Stimulated activated naive CD8-positive, alpha-beta T cell treated with anti-CD3 and anti-CD28 coated beads, Interleukin-15, amount 100 ng/mL, for 72 hours (primary cell): ENCODE measurements at regions not wholly inside any gene's neighbourhood (a gene's known extent, or its start where the extent isn't known, plus 50 kb on each side); places are given as distances from the start of the nearest gene placed in this dataset.

ENCODE experiments used
- ATAC-seq: fragments of 150-1000 bp; cut with Tn5 transposase; 2 replicates; pipeline ENCODE4 v1.10.0; 2021; ENCODE audit warnings: mild to moderate bottlenecking, moderate library complexity
- DNase-seq, 2 donors: peaks; one replicate each; pipeline ENCODE4 v3.0.0; 2021 to 2022
- H3K27ac Mint-ChIP-seq, 2 donors: one replicate each; pipeline ENCODE4 v1.8.0; 2022; ENCODE audit warnings: mild to moderate bottlenecking in 2 of 2, mixed read lengths in 2 of 2, moderate library complexity in 2 of 2
- H3K27me3 Mint-ChIP-seq: one replicate; pipeline ENCODE4 v1.8.0; 2022; ENCODE audit warnings: mixed read lengths
- H3K4me1 Mint-ChIP-seq: one replicate; pipeline ENCODE4 v1.8.0; 2022; ENCODE audit warnings: mild to moderate bottlenecking, mixed read lengths
- H3K4me3 Mint-ChIP-seq, 2 donors: one replicate each; pipeline ENCODE4 v1.8.0; 2022; ENCODE audit warnings: mild to moderate bottlenecking in 2 of 2, mixed read lengths in 2 of 2, moderate library complexity in 1 of 2
- H3K9me3 Mint-ChIP-seq, 2 donors: one replicate each; pipeline ENCODE4 v1.8.0; 2022; ENCODE audit warnings: mixed read lengths in 2 of 2

- ATAC-seq (no peak), DNase-seq (no peak)
- Mint-ChIP-seq H3K9me3 (no peaks in the 10 kb centered on the region), H3K4me1 (no peaks in the 10 kb centered on the region), H3K27me3 (peaks cover 45% of the 10 kb centered on the region), H3K4me3 (no peak overlapping the region), H3K27ac (no peak overlapping the region)
Observed at GRCh38 chr11:112777283-112777751, 183.9 kb upstream of the NCAM1 start.

- peaks cover 42% of the 10 kb centered on the region for H3K27me3 Mint-ChIP-seq
- no peaks in the 10 kb centered on the region for H3K9me3 Mint-ChIP-seq
- ATAC-seq (no peak), DNase-seq (no peak)
- no peak overlapping the region for H3K27ac Mint-ChIP-seq
- no peak overlapping the region for H3K4me3 Mint-ChIP-seq
- H3K4me1 Mint-ChIP-seq: no peaks in the 10 kb centered on the region
Observed at GRCh38 chr11:112778091-112778876, 182.9 kb upstream of the NCAM1 start.

- ATAC-seq: no peak
- no peak for DNase-seq
- Mint-ChIP-seq H3K4me3 (no peak overlapping the region), H3K27ac (peak overlapping the region in 1 of 2 donors; percentile 1), H3K27me3 (peaks cover 36% of the 10 kb centered on the region), H3K9me3 (no peaks in the 10 kb centered on the region), H3K4me1 (no peaks in the 10 kb centered on the region)
Observed at GRCh38 chr11:112778877-112779266, 182.3 kb upstream of the NCAM1 start.

GRCh38 chr11:112780351-112781087 lies 180.7 kb upstream of the NCAM1 start:
- no peaks in the 10 kb centered on the region for H3K9me3 Mint-ChIP-seq
- H3K27me3 Mint-ChIP-seq: peaks cover 22% of the 10 kb centered on the region
- ATAC-seq (no peak), DNase-seq (no peak)
- peak overlapping the region in 1 of 2 donors; percentile 49 for H3K27ac Mint-ChIP-seq
- no peak overlapping the region for H3K4me3 Mint-ChIP-seq
- H3K4me1 Mint-ChIP-seq: no peaks in the 10 kb centered on the region

GRCh38 chr11:112783945-112784322 lies 177.3 kb upstream of the NCAM1 start:
- Mint-ChIP-seq H3K4me3 (no peak overlapping the region), H3K9me3 (no peaks in the 10 kb centered on the region), H3K27me3 (peaks cover 31% of the 10 kb centered on the region), H3K4me1 (no peaks in the 10 kb centered on the region), H3K27ac (no peak overlapping the region)
- ATAC-seq (no peak), DNase-seq (no peak)

- DNase-seq (no peak), ATAC-seq (no peak)
- H3K9me3 Mint-ChIP-seq: no peaks in the 10 kb centered on the region
- H3K27ac Mint-ChIP-seq: no peak overlapping the region
- H3K4me3 Mint-ChIP-seq: no peak overlapping the region
- H3K27me3 Mint-ChIP-seq: peaks cover 25% of the 10 kb centered on the region
- H3K4me1 Mint-ChIP-seq: no peaks in the 10 kb centered on the region
Observed at GRCh38 chr11:112784323-112785073, 176.7 kb upstream of the NCAM1 start.

GRCh38 chr11:112785149-112785548 lies 176.1 kb upstream of the NCAM1 start:
- no peaks in the 10 kb centered on the region for H3K9me3 Mint-ChIP-seq
- H3K4me3 Mint-ChIP-seq: no peak overlapping the region
- no peak overlapping the region for H3K27ac Mint-ChIP-seq
- no peak for ATAC-seq
- H3K4me1 Mint-ChIP-seq: no peaks in the 10 kb centered on the region
- DNase-seq: no peak
- H3K27me3 Mint-ChIP-seq: peaks cover 22% of the 10 kb centered on the region

- DNase-seq (no peak), ATAC-seq (no peak)
- peaks cover 17% of the 10 kb centered on the region for H3K27me3 Mint-ChIP-seq
Observed at GRCh38 chr11:112785719-112786118, 175.5 kb upstream of the NCAM1 start.

GRCh38 chr11:112786196-112786595 lies 175.0 kb upstream of the NCAM1 start:
- H3K27ac Mint-ChIP-seq: no peak overlapping the region
- peaks cover 17% of the 10 kb centered on the region for H3K27me3 Mint-ChIP-seq
- H3K9me3 Mint-ChIP-seq: no peaks in the 10 kb centered on the region
- no peak for ATAC-seq
- no peak overlapping the region for H3K4me3 Mint-ChIP-seq
- no peak for DNase-seq
- H3K4me1 Mint-ChIP-seq: no peaks in the 10 kb centered on the region

More at GRCh38 chr11:112785719-112786118, 175.5 kb upstream of the NCAM1 start:
- H3K4me1 Mint-ChIP-seq: no peaks in the 10 kb centered on the region
- H3K4me3 Mint-ChIP-seq: no peak overlapping the region
- no peak overlapping the region for H3K27ac Mint-ChIP-seq
- no peaks in the 10 kb centered on the region for H3K9me3 Mint-ChIP-seq

- Mint-ChIP-seq H3K27me3 (peaks cover 17% of the 10 kb centered on the region), H3K4me1 (no peaks in the 10 kb centered on the region), H3K27ac (no peak overlapping the region), H3K4me3 (no peak overlapping the region), H3K9me3 (no peaks in the 10 kb centered on the region)
- ATAC-seq (no peak), DNase-seq (no peak)
Observed at GRCh38 chr11:112786886-112787530, 174.2 kb upstream of the NCAM1 start.

GRCh38 chr11:112789481-112789880 lies 171.7 kb upstream of the NCAM1 start:
- Mint-ChIP-seq H3K4me3 (no peak overlapping the region), H3K9me3 (no peaks in the 10 kb centered on the region)

GRCh38 chr11:112790286-112790685 lies 170.9 kb upstream of the NCAM1 start:
- DNase-seq (no peak), ATAC-seq (no peak)
- H3K9me3 Mint-ChIP-seq: no peaks in the 10 kb centered on the region
- H3K27ac Mint-ChIP-seq: no peak overlapping the region
- H3K27me3 Mint-ChIP-seq: peaks cover 17% of the 10 kb centered on the region
- peaks cover 6% of the 10 kb centered on the region for H3K4me1 Mint-ChIP-seq
- H3K4me3 Mint-ChIP-seq: no peak overlapping the region

More at GRCh38 chr11:112789481-112789880, 171.7 kb upstream of the NCAM1 start:
- Mint-ChIP-seq H3K27me3 (peaks cover 17% of the 10 kb centered on the region), H3K4me1 (peaks cover 6% of the 10 kb centered on the region), H3K27ac (no peak overlapping the region)
- DNase-seq: no peak
- no peak for ATAC-seq

GRCh38 chr11:112792070-112792469 lies 169.2 kb upstream of the NCAM1 start:
- ATAC-seq: no peak

GRCh38 chr11:112793416-112793815 lies 167.8 kb upstream of the NCAM1 start:
- Mint-ChIP-seq H3K9me3 (no peaks in the 10 kb centered on the region), H3K4me1 (peaks cover 6% of the 10 kb centered on the region), H3K4me3 (no peak overlapping the region), H3K27ac (no peak overlapping the region), H3K27me3 (no peaks in the 10 kb centered on the region)
- DNase-seq: no peak
- ATAC-seq: no peak

More at GRCh38 chr11:112792070-112792469, 169.2 kb upstream of the NCAM1 start:
- H3K27me3 Mint-ChIP-seq: peaks cover 8% of the 10 kb centered on the region
- no peak overlapping the region for H3K4me3 Mint-ChIP-seq
- no peak overlapping the region for H3K27ac Mint-ChIP-seq
- peaks cover 6% of the 10 kb centered on the region for H3K4me1 Mint-ChIP-seq
- H3K9me3 Mint-ChIP-seq: no peaks in the 10 kb centered on the region
- DNase-seq: no peak

GRCh38 chr11:112794331-112794846 lies 166.8 kb upstream of the NCAM1 start:
- Mint-ChIP-seq H3K4me1 (peaks cover 6% of the 10 kb centered on the region), H3K27me3 (no peaks in the 10 kb centered on the region), H3K27ac (no peak overlapping the region), H3K4me3 (no peak overlapping the region), H3K9me3 (no peaks in the 10 kb centered on the region)
- DNase-seq (no peak), ATAC-seq (no peak)
